Fibroblast of mammary gland (primary cell): ENCODE measurements at regions not wholly inside any gene's neighbourhood (a gene's known extent, or its start where the extent isn't known, plus 50 kb on each side); places are given as distances from the start of the nearest gene placed in this dataset.

Experiments
- DNase-seq: peaks from one replicate; pipeline ENCODE4 v3.0.0-alpha.2; 2010; ENCODE audit warnings: low read depth
- H3K4me3 ChIP-seq: 2 replicates; pipeline ENCODE4 v1.5.1; 2011; ENCODE audit warnings: low read depth, mild to moderate bottlenecking, low read length, moderate library complexity; ENCODE audit not compliant: control insufficient read depth
- CTCF ChIP-seq: conservative IDR thresholded peaks from 2 replicates; pipeline ENCODE4 v1.5.1; 2011; ENCODE audit warnings: low read depth, low read length, inconsistent platforms; ENCODE audit not compliant: control insufficient read depth, insufficient read depth

DNA sequence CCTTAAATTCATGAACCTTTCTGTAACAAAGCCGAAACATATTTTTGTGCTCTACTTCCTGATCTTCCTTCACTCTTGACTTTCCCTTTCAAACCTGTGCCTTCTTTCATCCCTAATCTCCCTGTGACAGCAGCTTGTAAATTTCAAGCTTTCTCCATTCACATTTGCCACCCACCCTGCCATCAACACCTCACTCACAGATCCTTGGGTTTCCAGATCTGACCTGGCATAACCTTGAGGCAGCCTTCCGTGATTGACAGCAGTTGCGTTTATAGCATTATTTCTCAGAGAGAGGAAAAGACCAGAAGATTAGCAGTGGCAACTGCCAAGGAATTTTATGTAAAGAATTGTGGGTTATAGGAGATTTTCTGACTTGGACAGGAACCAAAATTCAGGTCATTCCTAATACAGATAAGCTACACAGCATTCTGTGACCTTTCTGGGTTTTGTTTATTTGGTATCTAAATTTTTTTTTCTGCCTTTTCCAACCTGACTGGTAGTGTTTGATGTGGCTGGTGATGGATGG, 260.0 kb downstream of the NR2F1-AS1 start:
- DNase-seq: no peak
- no peak for TF ChIP-seq CTCF
- no peak overlapping the region for H3K4me3 ChIP-seq

- no peak for DNase-seq
- no peak for TF ChIP-seq CTCF
- H3K4me3 ChIP-seq: no peak overlapping the region
These were observed 267.3 kb downstream of the NR2F1-AS1 start for GRCh38 chr5:93313672-93314071.

DNA sequence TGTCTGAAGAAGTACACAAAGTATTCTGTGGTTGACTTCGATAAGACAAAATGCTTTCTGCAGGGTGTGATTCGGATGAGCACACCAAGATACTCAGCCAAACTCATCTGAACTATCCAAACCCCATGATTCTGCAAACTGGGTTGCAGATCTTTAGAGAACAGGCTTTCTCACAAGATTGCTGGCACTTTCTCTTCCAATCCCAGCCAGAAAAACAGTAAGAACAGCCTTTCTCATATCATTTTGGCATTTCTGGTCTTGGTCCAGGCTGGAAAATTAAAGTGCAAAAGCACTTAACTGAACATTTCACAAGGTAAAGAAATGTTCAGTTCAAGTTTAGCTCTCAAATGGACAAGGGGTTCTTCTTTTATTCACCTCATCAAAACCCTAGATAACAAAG, 269.1 kb downstream of the NR2F1-AS1 start:
- H3K4me3 ChIP-seq: no peak overlapping the region
- no peak for TF ChIP-seq CTCF
- DNase-seq: peak; percentile 28

GRCh38 chr5:93307557-93307956, 273.5 kb downstream of the NR2F1-AS1 start:
- DNase-seq: peak; percentile 85
- no peak overlapping the region for H3K4me3 ChIP-seq
- TF ChIP-seq CTCF: no peak

DNA sequence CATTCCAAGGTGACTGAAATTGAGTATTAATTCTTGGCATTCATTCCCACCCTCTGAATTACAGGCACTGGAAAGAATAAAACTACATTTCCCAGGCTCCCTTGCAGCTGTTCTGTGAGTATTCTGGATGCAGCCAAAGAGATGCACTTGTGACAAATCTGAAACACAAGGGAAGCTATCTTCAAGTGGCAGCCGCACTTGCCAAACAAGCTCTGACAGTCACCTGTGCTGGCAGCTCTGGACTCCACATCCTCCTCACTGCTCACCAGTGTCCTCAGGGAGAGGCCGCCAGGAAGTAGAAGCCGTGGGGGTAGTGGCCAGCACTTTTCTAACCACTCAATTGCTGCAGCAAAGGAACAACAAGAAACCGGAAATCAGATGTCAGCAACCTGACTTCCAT, 275.0 kb downstream of the NR2F1-AS1 start:
- no peak overlapping the region for H3K4me3 ChIP-seq
- no peak for TF ChIP-seq CTCF
- DNase-seq: no peak

GRCh38 chr5:93304456-93305250, 276.4 kb downstream of the NR2F1-AS1 start:
- no peak for DNase-seq
- H3K4me3 ChIP-seq: no peak overlapping the region
- no peak for TF ChIP-seq CTCF

GRCh38 chr5:93303291-93303691, 277.7 kb downstream of the NR2F1-AS1 start:
- no peak for TF ChIP-seq CTCF
- no peak for DNase-seq
- H3K4me3 ChIP-seq: no peak overlapping the region
